Lower leg skin (tissue), 4 donors: ENCODE measurements at regions not wholly inside any gene's neighbourhood (a gene's known extent, or its start where the extent isn't known, plus 50 kb on each side); places are given as distances from the start of the nearest gene placed in this dataset.

ENCODE experiments used
- DNase-seq, 2 donors: peaks; one replicate each; pipeline ENCODE4 v3.0.0-alpha.2; 2019; ENCODE audit warnings: low spot score in 2 of 2
- H3K4me3 ChIP-seq: fragments of 200-600 bp; sonication (generic); 2 replicates; pipeline ENCODE4 v1.5.1; 2017; ENCODE audit warnings: mild to moderate bottlenecking, low read depth; ENCODE audit not compliant: poor library complexity, severe bottlenecking
- POLR2A ChIP-seq, 2 donors: fragments of 450-650 bp; IDR thresholded peaks; one replicate each; pipeline ENCODE4 v1.6.1; 2016 to 2017; ENCODE audit warnings: antibody characterized with exemption in 2 of 2, mild to moderate bottlenecking in 1 of 2, moderate library complexity in 1 of 2
- WGBS, 2 donors: methylation state at CpG; one replicate each; pipeline ENCODE4 v1.1.5; 2018; 5-methylcytosine and 5-hydroxymethylcytosine counted together
- intact Hi-C: fragments of 100-400 bp; cut with DNase I; formaldehyde crosslinking; loops from one replicate; pipeline ENCODE4 v1.15.0; 2023; ENCODE audit warnings: low total_unique reads
- TF ChIP-seq, protein P1 (sequence below), 3 donors: fragments of 450-650 bp; IDR thresholded peaks; one replicate each; pipeline ENCODE4 v1.5.1; 2016; ENCODE audit warnings: antibody characterized with exemption in 3 of 3, mild to moderate bottlenecking in 3 of 3, moderate library complexity in 2 of 3

DNA sequence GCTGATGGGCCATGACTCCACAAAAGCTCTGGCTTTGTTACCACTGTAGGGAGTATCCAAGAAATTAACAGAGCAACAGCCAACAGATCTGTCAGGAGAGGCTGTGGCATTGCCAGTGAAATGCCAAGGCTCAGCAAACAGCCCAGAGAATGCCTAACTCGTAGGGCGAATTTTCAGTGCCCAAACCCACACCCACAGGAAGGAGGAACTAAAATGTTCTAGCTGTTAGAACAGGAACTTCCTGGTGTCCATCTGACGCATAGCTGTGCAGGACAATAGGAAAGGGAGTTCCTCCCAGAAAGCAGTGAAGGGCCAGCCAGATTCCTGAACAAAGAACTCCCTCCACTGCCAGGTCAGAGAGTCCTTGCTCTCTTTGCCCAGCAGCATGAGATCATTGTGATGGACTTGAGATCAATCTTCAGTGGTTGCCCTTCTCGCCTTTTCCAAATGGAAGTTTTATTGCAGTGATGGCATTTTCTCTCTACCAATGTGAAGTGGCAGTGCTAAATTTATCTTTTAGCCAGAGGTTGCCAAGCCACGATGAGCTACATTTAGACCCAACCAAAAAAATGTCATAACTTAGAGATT lies 224.2 kb upstream of the STARD13 start:
- intact Hi-C loops, result no loop called here
- peak in 1 of 2 donors; percentile 50 for DNase-seq
- 22 to 44% methylated on average over 5 of the region's 5 CpGs for WGBS, 2 donors

DNA sequence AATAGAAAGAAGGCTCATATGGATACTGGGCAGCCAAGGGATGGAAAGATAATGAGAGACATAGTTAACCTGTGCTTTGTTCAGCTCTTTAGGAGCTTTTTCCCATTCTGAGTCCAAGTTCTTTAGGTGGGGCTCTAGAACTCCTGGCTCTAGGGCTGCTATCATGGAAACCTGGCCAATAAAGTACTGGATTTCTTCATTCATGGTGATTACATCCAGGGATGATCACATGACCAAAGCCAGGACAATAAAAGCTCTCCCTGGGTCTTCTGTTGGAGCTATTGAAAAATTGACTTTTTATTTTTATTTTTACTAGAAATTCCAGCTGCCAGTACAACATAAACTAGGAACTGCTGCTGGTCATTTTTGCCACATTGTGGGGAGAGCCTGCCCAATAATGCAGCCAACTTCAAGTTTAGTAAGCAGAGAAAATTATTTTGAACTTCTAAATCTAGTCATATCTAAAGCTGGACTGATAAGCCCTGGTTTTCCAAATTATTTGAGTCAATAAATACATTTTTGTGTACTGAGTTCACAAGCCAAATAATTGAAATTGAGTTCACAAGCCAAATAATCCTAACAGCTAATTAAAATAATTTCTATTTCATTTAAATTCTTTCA lies 224.9 kb upstream of the STARD13 start:
- no peak for DNase-seq
- TF ChIP-seq POLR2A (IDR thresholded peaks at IDR 0.05), result no peak
- TF ChIP-seq, protein P1, sequence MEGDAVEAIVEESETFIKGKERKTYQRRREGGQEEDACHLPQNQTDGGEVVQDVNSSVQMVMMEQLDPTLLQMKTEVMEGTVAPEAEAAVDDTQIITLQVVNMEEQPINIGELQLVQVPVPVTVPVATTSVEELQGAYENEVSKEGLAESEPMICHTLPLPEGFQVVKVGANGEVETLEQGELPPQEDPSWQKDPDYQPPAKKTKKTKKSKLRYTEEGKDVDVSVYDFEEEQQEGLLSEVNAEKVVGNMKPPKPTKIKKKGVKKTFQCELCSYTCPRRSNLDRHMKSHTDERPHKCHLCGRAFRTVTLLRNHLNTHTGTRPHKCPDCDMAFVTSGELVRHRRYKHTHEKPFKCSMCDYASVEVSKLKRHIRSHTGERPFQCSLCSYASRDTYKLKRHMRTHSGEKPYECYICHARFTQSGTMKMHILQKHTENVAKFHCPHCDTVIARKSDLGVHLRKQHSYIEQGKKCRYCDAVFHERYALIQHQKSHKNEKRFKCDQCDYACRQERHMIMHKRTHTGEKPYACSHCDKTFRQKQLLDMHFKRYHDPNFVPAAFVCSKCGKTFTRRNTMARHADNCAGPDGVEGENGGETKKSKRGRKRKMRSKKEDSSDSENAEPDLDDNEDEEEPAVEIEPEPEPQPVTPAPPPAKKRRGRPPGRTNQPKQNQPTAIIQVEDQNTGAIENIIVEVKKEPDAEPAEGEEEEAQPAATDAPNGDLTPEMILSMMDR (IDR thresholded peaks at IDR 0.05), result no peak
- intact Hi-C loops, result no loop called here
- H3K4me3 ChIP-seq, result no peak overlapping the region

More for the DNA sequence above, 224.2 kb upstream of the STARD13 start:
- H3K4me3 ChIP-seq, result no peak overlapping the region
- no peak for TF ChIP-seq POLR2A (IDR thresholded peaks at IDR 0.05)
- TF ChIP-seq, protein P1 (IDR thresholded peaks at IDR 0.05), result no peak

GRCh38 chr13:33512880-33513554 lies 227.5 kb upstream of the STARD13 start:
- WGBS, 2 donors, result 85 to 90% methylated on average over 2 of the region's 2 CpGs

DNA sequence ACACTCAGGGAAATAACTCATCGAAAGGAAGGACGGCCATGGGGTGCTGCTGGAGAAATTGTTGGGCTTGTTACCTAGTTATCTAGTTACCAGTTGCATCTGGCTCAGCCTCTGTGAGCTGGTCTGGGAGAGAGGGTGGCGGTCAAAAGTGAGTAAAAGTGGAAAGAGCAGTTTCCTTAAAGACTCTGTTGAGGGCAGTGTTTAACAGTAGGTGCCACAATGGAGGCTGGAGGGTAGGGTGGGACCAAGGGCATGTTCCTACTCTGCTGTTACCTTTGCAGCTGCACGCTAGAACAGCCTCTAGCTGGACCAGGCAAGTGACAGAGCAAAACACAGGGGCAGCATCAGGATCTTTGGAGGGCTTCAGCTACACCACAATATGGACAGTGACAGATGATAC lies 228.8 kb upstream of the STARD13 start:
- H3K4me3 ChIP-seq, result no peak overlapping the region
- TF ChIP-seq, protein P1 (IDR thresholded peaks at IDR 0.05), result no peak
- TF ChIP-seq POLR2A (IDR thresholded peaks at IDR 0.05), result no peak
- no peak for DNase-seq
- 86 to 92% methylated on average over 4 of the region's 4 CpGs for WGBS, 2 donors
- intact Hi-C loops, result no loop called here

More at GRCh38 chr13:33512880-33513554, 227.5 kb upstream of the STARD13 start:
- no peak for TF ChIP-seq POLR2A (IDR thresholded peaks at IDR 0.05)
- TF ChIP-seq, protein P1 (IDR thresholded peaks at IDR 0.05), result no peak
- no peak for DNase-seq
- H3K4me3 ChIP-seq, result no peak overlapping the region
- intact Hi-C loops, result no loop called here

GRCh38 chr13:33515146-33515545 lies 229.6 kb upstream of the STARD13 start:
- DNase-seq, result no peak
- 87 to 88% methylated on average over 3 of the region's 3 CpGs for WGBS, 2 donors
- no peak overlapping the region for H3K4me3 ChIP-seq
- TF ChIP-seq, protein P1 (IDR thresholded peaks at IDR 0.05), result no peak
- TF ChIP-seq POLR2A (IDR thresholded peaks at IDR 0.05), result no peak
- intact Hi-C loops, result no loop called here
